ENCODE measurements at regions not wholly inside any gene's neighbourhood (a gene's known extent, or its start where the extent isn't known, plus 50 kb on each side); places are given as distances from the start of the nearest gene placed in this dataset.

DNA sequence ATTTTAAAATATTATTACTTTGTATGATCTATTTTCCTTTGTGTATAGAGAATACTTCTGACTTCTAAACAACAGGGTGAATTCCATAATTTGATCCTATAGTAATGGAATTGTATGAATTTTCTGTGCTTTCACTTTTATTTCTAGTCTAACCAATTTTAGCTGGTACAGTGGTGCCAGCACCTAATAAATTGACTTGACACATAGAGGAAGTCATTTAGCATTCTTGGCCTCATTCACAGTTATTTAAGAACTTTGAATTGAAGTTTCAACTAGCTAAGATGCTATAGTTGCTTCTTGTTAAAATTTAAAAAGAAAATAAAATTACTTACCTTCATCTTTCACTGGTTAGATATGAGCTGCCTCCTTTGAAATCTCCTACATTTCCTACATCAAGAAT lies 220.4 kb downstream of the CPS1 start:
- TF ChIP-seq, protein P1, sequence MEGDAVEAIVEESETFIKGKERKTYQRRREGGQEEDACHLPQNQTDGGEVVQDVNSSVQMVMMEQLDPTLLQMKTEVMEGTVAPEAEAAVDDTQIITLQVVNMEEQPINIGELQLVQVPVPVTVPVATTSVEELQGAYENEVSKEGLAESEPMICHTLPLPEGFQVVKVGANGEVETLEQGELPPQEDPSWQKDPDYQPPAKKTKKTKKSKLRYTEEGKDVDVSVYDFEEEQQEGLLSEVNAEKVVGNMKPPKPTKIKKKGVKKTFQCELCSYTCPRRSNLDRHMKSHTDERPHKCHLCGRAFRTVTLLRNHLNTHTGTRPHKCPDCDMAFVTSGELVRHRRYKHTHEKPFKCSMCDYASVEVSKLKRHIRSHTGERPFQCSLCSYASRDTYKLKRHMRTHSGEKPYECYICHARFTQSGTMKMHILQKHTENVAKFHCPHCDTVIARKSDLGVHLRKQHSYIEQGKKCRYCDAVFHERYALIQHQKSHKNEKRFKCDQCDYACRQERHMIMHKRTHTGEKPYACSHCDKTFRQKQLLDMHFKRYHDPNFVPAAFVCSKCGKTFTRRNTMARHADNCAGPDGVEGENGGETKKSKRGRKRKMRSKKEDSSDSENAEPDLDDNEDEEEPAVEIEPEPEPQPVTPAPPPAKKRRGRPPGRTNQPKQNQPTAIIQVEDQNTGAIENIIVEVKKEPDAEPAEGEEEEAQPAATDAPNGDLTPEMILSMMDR (IDR thresholded peaks at IDR 0.05), result no peak
- no peak for TF ChIP-seq EZH2phosphoT487 (IDR thresholded peaks at IDR 0.05)
- no peak for TF ChIP-seq EZH2 (IDR thresholded peaks at IDR 0.05)
